ENCODE measurements at regions not wholly inside any gene's neighbourhood (a gene's known extent, or its start where the extent isn't known, plus 50 kb on each side); places are given as distances from the start of the nearest gene placed in this dataset.

DNA sequence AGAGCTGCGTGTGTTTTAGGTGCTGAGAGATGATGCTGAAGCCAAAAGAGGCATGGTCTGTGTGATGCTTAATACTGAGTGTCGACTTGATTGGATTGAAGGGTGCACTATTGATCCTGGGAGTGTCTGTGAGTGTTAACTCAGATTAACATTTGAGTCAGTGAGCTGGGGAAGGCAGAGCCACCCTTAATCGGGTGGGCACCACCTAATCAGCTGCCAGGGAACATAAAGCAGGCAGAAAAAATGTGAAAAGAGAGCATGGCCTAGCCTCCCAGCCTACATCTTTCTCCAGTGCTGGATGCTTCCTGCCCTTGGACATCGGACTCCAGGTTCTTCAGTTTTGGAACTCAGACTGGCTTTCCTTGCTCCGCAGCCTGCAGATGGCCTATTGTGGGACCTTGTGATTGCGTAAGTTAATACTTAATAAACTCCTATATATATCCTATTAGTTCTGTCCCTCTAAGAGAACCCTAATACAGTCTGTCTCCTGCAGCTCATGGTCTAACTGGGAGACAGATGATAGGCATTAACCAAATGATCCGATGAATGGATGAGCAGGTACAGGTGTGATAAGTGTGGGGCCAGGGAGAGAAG lies 91.6 kb downstream of the TFAP2C start:
- TF ChIP-seq, protein P1, sequence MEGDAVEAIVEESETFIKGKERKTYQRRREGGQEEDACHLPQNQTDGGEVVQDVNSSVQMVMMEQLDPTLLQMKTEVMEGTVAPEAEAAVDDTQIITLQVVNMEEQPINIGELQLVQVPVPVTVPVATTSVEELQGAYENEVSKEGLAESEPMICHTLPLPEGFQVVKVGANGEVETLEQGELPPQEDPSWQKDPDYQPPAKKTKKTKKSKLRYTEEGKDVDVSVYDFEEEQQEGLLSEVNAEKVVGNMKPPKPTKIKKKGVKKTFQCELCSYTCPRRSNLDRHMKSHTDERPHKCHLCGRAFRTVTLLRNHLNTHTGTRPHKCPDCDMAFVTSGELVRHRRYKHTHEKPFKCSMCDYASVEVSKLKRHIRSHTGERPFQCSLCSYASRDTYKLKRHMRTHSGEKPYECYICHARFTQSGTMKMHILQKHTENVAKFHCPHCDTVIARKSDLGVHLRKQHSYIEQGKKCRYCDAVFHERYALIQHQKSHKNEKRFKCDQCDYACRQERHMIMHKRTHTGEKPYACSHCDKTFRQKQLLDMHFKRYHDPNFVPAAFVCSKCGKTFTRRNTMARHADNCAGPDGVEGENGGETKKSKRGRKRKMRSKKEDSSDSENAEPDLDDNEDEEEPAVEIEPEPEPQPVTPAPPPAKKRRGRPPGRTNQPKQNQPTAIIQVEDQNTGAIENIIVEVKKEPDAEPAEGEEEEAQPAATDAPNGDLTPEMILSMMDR (IDR thresholded peaks at IDR 0.05; ENCODE audit: unreplicated experiment): no peak
- no peaks in the 10 kb centered on the region for H3K27me3 Mint-ChIP-seq (ENCODE audit: insufficient read depth, unreplicated experiment)
- BruUV-seq (replicated peaks): no TSS peak
- intact Hi-C loops (cut with micrococcal nuclease): no loop called here
- H3K4me3 Mint-ChIP-seq (ENCODE audit: unreplicated experiment): no peak overlapping the region
- peaks cover 2% of the 10 kb centered on the region for H3K4me1 Mint-ChIP-seq (ENCODE audit: insufficient read depth, unreplicated experiment)
- DNase-seq (ENCODE audit: unreplicated experiment): no peak
- no peaks in the 10 kb centered on the region for H3K36me3 Mint-ChIP-seq (ENCODE audit: insufficient read depth, unreplicated experiment)
- no peak overlapping the region for H3K27ac Mint-ChIP-seq (ENCODE audit: low read depth, unreplicated experiment)
- no peaks in the 10 kb centered on the region for H3K9me3 Mint-ChIP-seq (ENCODE audit: unreplicated experiment)
- POLR2A ChIA-PET: no interaction called here
- CTCF ChIA-PET: interaction anchor here (0.8 to 1.2 kb wide), 2 partner anchors 9 to 338 kb away, joined by 3 read pairs; no protein-coding TSS in a partner anchor

DNA sequence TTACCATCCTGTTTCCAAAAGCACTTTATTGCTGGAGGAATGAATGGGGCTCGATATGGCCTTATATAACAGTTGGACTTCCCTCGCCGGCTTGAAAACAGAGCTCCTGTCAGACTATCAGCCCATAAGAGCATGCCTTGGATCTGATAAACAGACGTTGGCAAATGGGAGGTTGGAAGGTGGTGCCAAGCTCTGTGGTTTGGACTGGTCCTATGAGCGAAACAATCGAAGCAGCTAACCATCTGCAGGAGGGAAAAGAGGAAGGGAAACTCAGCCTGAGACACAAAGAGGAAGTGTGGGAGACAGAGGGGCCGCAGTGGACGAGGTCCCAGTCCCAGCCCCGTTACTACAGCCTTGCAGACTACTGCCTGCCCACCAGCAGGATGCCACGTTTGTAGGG lies 92.9 kb downstream of the TFAP2C start:
- DNase-seq (ENCODE audit: unreplicated experiment): no peak
- Mint-ChIP-seq H3K36me3 (ENCODE audit: insufficient read depth, unreplicated experiment) (no peaks in the 10 kb centered on the region), H3K4me3 (ENCODE audit: unreplicated experiment) (no peak overlapping the region), H3K9me3 (ENCODE audit: unreplicated experiment) (no peaks in the 10 kb centered on the region), H3K27me3 (ENCODE audit: insufficient read depth, unreplicated experiment) (no peaks in the 10 kb centered on the region), H3K27ac (ENCODE audit: low read depth, unreplicated experiment) (no peak overlapping the region), H3K4me1 (ENCODE audit: insufficient read depth, unreplicated experiment) (no peaks in the 10 kb centered on the region)
- TF ChIP-seq, protein P1 (IDR thresholded peaks at IDR 0.05; ENCODE audit: unreplicated experiment): no peak
- intact Hi-C loops (cut with micrococcal nuclease): no loop called here
- BruUV-seq (replicated peaks): no TSS peak
- POLR2A ChIA-PET: no interaction called here
- CTCF ChIA-PET: interaction anchor here (0.6 to 1.0 kb wide), 2 partner anchors 9 to 254 kb away, joined by 3 to 4 read pairs; no protein-coding TSS in a partner anchor

DNA sequence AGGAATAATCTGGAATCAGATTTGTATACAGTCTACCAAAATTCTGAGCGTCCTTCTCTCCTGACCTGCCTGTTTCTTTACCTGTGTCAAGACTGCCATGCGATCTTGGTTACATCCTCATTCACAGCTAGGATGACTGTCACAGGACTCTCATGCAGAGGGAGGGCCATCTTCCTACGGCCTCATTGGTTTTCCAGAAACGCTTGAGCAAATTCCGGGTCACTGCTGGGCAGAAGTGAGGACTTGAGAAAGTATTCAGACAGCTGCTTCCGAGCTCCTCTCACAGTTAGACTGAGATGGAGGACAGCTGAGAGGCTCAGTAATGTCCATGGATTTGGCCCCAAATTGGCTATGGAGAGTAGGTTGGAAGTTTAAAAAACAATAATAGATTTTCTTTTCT lies 94.2 kb downstream of the TFAP2C start:
- intact Hi-C loops (cut with micrococcal nuclease): no loop called here
- Mint-ChIP-seq H3K9me3 (ENCODE audit: unreplicated experiment) (no peaks in the 10 kb centered on the region), H3K4me1 (ENCODE audit: insufficient read depth, unreplicated experiment) (no peaks in the 10 kb centered on the region), H3K36me3 (ENCODE audit: insufficient read depth, unreplicated experiment) (no peaks in the 10 kb centered on the region), H3K27me3 (ENCODE audit: insufficient read depth, unreplicated experiment) (no peaks in the 10 kb centered on the region), H3K27ac (ENCODE audit: low read depth, unreplicated experiment) (no peak overlapping the region), H3K4me3 (ENCODE audit: unreplicated experiment) (no peak overlapping the region)
- no TSS peak for BruUV-seq (replicated peaks)
- no peak for DNase-seq (ENCODE audit: unreplicated experiment)
- ChIA-PET POLR2A (no interaction called here), CTCF (interaction anchor here (0.6 kb wide), 2 partner anchors 222 to 1389 kb away, joined by 3 read pairs; no protein-coding TSS in a partner anchor)
- TF ChIP-seq, protein P1 (IDR thresholded peaks at IDR 0.05; ENCODE audit: unreplicated experiment): no peak

DNA sequence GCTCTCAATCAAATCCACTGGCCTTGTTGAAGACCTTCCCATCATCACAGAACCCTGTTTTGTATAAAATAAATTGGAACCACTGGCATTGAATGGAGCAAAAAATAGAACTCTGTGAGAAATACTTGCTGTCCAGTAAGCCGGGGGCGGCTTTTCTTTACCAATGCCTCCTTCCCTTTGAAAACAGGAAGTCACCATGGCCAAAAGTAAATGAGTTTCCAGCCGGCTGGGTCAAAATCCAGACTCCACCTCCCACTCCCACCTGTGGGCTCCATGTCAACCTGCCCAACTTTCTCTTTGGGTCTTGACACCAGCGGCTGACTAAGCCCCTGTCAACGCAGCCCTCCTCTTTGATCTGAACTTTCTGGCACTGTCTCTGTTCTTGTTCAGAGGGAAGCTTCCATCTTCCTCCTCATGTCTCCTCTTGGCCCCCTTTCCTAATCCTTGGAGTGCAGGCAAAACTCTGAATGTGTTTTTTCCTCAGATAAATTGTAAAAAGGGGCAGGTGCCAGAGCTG lies 95.2 kb downstream of the TFAP2C start:
- no peaks in the 10 kb centered on the region for H3K36me3 Mint-ChIP-seq (ENCODE audit: insufficient read depth, unreplicated experiment)
- BruUV-seq (replicated peaks): no TSS peak
- no peak overlapping the region for H3K4me3 Mint-ChIP-seq (ENCODE audit: unreplicated experiment)
- intact Hi-C loops (cut with micrococcal nuclease): no loop called here
- TF ChIP-seq, protein P1 (IDR thresholded peaks at IDR 0.05; ENCODE audit: unreplicated experiment): no peak
- no peaks in the 10 kb centered on the region for H3K27me3 Mint-ChIP-seq (ENCODE audit: insufficient read depth, unreplicated experiment)
- CTCF ChIA-PET: interaction anchor here (0.6 kb wide), 1 partner anchor 36 kb away, joined by 3 read pairs; no protein-coding TSS in a partner anchor
- POLR2A ChIA-PET: interaction anchor here (0.7 kb wide), 2 partner anchors 14 to 33 kb away, joined by 3 to 4 read pairs; no protein-coding TSS in a partner anchor
- H3K27ac Mint-ChIP-seq (ENCODE audit: low read depth, unreplicated experiment): no peak overlapping the region
- no peak for DNase-seq (ENCODE audit: unreplicated experiment)
- H3K9me3 Mint-ChIP-seq (ENCODE audit: unreplicated experiment): no peaks in the 10 kb centered on the region
- no peaks in the 10 kb centered on the region for H3K4me1 Mint-ChIP-seq (ENCODE audit: insufficient read depth, unreplicated experiment)
